Embryonic facial prominence (tissue), 1 donor: ENCODE measurements at regions not wholly inside any gene's neighbourhood (a gene's known extent, or its start where the extent isn't known, plus 50 kb on each side); places are given as distances from the start of the nearest gene placed in this dataset.
A peak's percentile ranks its signal among the peaks of the same experiment; 100 is the strongest.

ENCODE experiments used
- DNase-seq: peaks from one replicate; pipeline ENCODE4 v3.0.0-alpha.2; 2016; ENCODE audit errors: extremely low spot score

GRCh38 chr6:156056085-156056484, 600.4 kb upstream of the NOX3 start:
- DNase-seq, result no peak

DNA sequence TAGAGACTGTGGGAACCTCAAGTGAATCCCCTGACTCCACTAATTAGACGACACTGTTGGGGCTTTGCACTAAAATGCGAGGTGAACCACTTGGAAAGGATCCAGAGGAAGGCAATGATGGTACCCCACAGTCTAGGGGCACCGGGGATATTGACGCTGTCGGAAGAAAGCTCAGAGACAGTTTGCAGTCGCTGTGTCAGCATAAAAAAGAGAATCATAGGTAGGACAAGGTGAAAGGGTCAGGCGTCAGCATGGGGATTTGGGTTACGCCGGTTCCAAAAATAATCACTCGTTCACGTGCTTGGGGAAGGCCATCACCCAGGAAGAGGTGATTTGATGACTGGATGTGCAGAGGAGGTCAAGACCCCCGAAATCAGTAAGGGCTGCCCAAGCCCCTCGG, 598.0 kb upstream of the NOX3 start:
- no peak for DNase-seq

GRCh38 chr6:156046841-156047449, 591.3 kb upstream of the NOX3 start:
- no peak for DNase-seq

DNA sequence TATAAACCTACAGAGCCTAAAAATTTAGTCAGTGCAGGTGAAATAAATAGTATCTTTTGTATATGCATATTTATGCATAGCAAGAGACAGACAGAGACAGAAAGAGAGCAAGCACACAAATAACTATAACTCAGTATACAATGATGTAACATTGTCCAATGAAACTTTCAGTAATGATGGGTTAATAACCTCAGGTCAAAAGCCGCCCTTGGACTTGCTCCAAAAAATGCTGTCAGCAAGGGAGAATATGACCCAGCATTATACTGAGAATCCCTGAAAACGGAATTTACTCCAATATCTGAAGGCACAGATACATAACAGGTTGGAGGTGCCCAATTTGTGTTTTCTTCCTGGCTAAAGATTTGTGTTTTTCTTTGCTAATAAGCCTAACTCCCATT, 590.6 kb upstream of the NOX3 start:
- DNase-seq, result no peak

- no peak for DNase-seq
Measured at GRCh38 chr6:156045401-156046267, 590.0 kb upstream of the NOX3 start.

- DNase-seq, result no peak
Measured at GRCh38 chr6:156033598-156033997, 578.0 kb upstream of the NOX3 start.

DNA sequence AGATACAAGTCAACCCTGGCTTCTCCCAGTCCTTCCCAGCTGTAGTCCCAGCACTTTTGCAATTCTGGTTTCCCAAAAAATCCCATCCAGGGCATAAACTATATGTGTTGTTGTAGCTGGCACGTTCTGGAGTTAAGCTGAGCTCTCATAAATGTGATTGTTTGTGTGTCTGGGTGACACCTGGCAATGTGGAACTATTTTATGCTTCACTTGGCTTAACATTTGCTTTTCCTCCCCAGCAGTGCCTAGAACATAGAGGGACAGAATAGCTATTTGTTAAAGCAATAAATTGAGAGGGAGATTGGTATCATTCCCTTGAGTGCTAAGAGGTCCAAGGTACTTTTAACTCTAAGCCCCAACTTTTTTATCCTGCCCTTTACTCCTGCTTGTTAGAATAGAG, 575.9 kb upstream of the NOX3 start:
- DNase-seq, result no peak

DNA sequence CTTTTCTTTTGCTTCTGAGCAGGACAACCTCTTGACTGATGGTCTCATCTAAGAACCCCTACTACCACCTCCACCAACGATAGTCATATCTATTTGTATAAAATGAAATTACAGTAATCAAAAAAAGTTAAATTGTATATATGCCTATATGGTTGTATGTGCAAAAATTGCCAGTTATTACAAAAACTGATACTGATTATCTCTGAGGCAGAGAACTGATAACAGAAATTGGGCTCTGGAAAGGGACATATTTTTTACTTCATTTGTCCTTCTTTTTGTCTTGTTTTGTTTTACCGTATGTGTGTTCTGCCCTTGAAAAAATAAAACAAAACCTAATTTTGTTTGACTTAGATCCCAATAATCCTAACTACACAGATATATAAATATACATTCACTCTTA, 574.4 kb upstream of the NOX3 start:
- DNase-seq, result no peak

DNA sequence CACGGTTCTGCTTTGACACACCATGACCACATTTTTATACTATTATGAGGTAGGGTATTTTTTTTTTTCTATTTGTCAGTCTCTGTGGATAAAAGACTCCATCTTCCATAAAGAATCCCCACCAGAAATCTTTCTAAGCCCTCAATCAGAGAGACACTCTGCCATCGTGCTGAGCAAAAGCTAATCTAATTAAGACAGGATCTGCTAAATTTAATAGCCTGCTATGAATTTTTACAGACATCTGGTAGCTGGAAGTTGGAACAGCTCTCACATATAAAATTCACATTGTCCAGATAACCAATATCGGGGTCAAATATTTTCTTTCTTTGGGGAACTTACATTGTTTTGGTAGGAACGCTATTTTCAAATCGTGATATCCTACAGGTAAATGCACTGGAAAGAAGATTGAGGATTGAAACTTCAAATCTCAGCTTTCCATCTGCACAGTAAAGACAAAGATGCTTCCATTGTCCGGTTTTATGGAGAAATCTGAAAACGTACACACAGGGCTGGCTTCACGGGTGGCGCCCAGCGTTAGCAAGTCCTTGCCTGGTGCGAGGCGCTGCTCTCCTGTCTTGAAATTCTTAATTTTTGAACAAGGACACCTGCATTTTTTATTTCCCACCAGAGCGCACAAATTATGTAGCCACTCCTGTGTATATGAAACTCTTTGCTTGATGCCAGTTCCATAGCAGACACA, 573.8 kb upstream of the NOX3 start:
- DNase-seq, result no peak

GRCh38 chr6:156028335-156029131, 572.9 kb upstream of the NOX3 start:
- DNase-seq, result no peak

DNA sequence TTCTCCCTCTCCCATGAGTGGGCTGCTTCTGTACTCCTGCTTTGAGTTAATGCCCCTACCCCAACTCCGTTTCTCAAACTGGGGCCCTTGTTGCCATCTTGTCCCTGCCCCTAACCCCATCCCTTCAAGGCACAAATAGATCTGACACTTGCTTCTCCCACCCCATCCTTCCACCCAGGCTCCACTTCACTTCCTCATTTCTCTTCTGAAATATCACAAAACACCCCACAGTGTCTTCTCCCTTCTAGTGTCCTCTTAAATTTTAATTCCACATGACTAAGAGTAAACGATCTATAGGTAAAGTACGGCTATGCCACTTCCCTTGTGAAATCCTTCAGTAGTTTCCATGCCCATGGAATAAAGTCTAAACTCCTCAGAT, 571.6 kb upstream of the NOX3 start:
- DNase-seq, result no peak

DNA sequence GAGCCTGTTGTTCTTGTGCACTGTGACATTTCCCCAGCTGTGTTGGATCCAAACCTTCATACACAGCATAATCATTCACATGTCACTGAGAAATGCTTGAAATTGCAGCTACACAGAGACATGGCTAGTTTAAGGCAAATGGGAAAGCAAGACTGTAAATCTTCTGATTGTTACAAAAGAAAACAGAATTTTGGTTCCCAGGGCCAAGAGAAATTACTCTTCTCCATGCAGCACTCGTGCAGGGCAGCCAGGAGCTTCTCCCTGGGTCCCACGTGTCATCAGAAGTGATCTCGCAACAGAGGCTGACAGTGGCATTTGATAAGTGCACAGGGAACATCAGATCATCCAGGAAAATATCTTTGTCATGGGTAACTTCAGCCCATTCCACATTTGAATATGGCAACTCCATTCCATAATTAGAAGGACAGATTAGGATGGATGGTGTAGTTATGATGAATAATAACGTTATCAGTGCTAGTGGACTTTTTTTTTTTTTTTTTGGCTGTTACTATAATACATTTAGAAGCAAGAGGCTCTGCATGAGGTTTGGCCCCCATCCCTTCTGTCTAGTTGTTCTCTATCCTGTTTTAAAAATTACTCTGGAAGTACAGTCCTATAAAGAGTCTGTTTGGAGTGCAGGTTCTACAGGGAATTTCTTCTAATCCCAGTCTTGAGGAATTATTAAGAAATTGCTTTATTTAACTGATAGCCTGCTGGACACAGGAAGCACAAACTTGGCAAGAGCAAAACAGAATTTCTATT, 571.0 kb upstream of the NOX3 start:
- DNase-seq, result no peak

DNA sequence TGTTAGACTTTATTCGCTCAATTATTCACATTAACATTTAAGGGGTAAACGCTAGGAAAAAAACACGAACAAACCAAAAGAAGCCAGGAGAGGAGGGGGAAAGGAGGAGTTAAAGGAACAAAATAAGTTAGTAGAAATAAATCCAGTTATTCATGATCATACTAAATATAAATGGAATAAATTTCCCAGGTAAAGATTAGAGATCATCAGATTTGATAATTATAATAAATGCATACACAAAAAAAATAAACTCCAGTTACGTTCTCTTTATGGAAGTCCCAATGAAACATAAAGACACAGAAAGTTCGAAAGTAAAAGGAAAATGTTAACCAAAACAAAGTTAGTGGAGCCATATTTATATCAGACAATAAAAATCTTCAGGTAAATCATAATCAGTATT, 568.7 kb upstream of the NOX3 start:
- no peak for DNase-seq

DNA sequence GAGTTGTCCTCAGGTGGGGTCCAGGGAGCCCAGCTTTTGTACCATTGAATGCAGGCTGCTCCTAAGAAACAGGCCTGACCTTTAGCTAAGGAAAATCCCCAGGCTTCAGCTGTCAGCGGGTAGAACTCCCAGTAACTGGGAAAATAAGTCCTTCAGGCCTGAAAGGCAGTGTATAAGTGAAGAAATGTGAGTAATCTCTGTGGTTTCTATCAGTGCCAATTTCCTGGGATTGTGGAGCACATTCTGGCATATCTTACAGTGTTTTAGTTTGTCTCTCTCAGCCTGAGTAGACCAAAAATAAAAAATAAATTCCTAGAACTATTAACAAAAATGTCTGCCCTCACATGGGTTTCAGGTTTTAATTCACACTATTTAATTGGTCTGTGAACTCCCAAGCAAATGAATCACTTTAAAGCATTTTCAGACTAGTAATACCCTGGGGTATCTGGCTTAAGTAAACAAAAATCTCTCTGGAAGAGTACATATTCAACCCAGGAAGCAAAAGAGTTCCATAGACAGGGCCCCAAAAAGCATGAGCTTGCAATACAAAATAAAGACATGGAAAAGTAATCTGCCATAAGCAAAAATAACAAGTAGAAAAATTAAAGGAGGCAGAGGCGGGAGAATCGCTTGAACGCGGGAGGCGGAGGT, 566.2 kb upstream of the NOX3 start:
- no peak for DNase-seq

DNA sequence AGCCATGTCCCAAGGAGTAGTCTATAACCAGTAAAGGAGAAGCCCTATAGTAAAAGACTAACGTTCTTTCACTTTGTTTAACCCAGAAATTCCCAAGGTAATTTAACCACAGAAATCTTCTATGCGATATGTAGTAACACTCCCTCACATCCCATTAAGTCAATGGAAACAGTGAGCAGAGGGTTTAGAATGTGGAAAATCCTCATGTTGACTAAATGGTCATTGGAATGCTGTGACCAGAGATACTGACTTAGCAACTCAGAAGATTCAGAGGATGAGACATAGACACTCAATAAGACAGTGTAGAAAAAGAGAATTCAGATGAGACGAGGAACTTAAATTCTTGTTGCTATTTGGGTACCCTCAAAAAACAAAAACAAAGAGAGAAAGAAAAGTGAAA, 562.2 kb upstream of the NOX3 start:
- DNase-seq, result no peak

DNA sequence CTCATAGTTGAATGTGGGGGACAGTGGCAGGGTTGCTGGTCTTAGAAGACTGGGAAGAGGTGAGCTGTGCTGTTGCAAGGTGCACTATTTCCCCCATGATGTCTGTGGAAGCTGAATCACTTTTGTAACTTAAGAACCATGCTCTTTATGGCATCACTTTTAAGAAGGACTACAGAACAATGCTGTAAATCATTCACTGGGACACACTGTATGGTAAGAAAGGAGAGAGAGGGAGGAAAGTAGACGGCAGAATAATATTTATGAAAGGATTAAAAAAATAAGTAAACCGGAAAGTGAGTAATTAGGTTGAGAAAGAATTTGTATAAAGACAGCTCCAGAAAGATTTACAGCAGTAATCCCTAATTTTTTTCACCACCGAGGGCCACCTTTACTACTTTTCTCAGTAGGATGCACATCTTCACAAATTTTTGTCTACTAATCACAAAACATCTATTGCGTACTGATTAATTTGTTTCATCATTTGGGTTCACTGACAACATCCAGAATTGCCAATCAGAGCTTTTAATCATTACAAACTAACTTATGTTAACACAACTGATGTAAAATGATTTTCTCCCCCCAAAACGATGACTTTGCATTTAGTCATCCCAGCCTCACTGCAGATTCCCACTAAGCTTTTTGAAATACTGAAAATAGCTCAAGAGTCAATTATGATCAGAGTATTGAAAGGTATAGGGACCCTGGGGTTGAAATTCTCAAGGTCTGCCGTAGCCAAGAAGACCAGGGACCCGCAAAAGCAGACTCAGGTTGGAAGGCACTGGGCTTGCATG, 560.7 kb upstream of the NOX3 start:
- DNase-seq, result no peak

- DNase-seq, result peak; percentile 20
Measured at GRCh38 chr6:156013155-156013554, 557.5 kb upstream of the NOX3 start.

- no peak for DNase-seq
Measured at GRCh38 chr6:156009656-156010055, 554.0 kb upstream of the NOX3 start.

GRCh38 chr6:156004796-156005195, 549.2 kb upstream of the NOX3 start:
- DNase-seq, result no peak

DNA sequence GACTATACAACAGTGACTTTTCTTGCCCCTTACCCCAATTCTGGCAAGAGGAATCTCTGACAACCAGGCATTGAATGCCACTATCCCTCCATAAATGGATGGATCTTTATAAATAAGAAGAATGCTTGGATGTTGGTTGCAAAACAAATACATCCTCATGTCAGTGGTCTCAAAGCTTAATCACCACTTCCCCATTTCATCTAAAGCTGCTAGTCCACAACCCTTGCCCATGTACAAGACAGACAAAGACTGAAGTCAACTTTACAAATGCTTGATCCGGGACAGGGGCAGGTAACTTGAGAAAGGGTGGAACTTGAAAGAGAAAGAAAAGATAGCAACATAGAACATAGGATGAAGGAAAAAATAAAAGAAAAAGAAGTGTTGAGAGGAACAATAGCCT, 540.5 kb upstream of the NOX3 start:
- DNase-seq, result no peak
